ENCODE measurements at regions not wholly inside any gene's neighbourhood (a gene's known extent, or its start where the extent isn't known, plus 50 kb on each side); places are given as distances from the start of the nearest gene placed in this dataset.
"Not testable (repeated sequence)": the region's sequence is repeated elsewhere in the genome, so short reads cannot be mapped to it uniquely, and the experiment has no call there.

DNA sequence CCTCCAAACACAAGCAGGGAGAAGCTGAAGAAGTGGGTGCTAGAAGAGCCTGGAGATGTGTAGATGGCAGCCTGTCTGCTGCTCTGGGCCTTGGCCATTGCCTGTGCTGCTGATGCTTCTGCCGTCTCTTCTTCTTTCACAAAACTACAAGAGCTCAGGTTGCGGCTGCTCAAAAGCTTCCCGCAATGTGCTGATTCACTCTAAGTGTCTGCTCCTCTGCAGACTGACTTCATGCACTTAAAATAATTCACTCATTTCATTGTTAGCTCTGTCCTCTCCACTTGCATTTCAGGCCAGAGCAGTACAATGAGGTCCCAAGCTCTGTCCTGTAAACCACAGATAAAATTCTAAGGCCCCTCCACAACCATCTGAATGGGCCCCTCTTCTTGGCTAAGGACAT lies 534.2 kb downstream of the KCNJ18 start:
- TF ChIP-seq, protein P1, sequence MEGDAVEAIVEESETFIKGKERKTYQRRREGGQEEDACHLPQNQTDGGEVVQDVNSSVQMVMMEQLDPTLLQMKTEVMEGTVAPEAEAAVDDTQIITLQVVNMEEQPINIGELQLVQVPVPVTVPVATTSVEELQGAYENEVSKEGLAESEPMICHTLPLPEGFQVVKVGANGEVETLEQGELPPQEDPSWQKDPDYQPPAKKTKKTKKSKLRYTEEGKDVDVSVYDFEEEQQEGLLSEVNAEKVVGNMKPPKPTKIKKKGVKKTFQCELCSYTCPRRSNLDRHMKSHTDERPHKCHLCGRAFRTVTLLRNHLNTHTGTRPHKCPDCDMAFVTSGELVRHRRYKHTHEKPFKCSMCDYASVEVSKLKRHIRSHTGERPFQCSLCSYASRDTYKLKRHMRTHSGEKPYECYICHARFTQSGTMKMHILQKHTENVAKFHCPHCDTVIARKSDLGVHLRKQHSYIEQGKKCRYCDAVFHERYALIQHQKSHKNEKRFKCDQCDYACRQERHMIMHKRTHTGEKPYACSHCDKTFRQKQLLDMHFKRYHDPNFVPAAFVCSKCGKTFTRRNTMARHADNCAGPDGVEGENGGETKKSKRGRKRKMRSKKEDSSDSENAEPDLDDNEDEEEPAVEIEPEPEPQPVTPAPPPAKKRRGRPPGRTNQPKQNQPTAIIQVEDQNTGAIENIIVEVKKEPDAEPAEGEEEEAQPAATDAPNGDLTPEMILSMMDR (IDR thresholded peaks at IDR 0.05) = not testable (repeated sequence)
- not testable (repeated sequence) for TF ChIP-seq POLR2A (IDR thresholded peaks at IDR 0.05)
